ENCODE measurements at regions not wholly inside any gene's neighbourhood (a gene's known extent, or its start where the extent isn't known, plus 50 kb on each side); places are given as distances from the start of the nearest gene placed in this dataset.

- Histone ChIP-seq H3K4me3 (ENCODE audit: low read depth, low read length) (no peak overlapping the region), H3K27me3 (ENCODE audit: insufficient read depth, low read depth, severe bottlenecking) (no peaks in the 10 kb centered on the region), H3K9me3 (ENCODE audit: severe bottlenecking) (no peaks in the 10 kb centered on the region), H3K36me3 (no peaks in the 10 kb centered on the region), H3K27ac (no peak overlapping the region)
- TF ChIP-seq CTCF (IDR thresholded peaks at IDR 0.05; ENCODE audit: low read depth, low read length), result no peak
- DNase-seq, result no peak
Observed at GRCh38 chr6:144796070-144796469, 510.9 kb downstream of the UTRN start.

- no peaks in the 10 kb centered on the region for H3K36me3 ChIP-seq
- no peak overlapping the region for H3K27ac ChIP-seq
- no peaks in the 10 kb centered on the region for H3K27me3 ChIP-seq (ENCODE audit: insufficient read depth, low read depth, severe bottlenecking)
- no peak overlapping the region for H3K4me3 ChIP-seq (ENCODE audit: low read depth, low read length)
- DNase-seq, result no peak
- H3K9me3 ChIP-seq (ENCODE audit: severe bottlenecking), result no peaks in the 10 kb centered on the region
- no peak for TF ChIP-seq CTCF (IDR thresholded peaks at IDR 0.05; ENCODE audit: low read depth, low read length)
Observed at GRCh38 chr6:144797881-144798589, 512.9 kb downstream of the UTRN start.

- DNase-seq, result no peak
- Histone ChIP-seq H3K27me3 (ENCODE audit: insufficient read depth, low read depth, severe bottlenecking) (no peaks in the 10 kb centered on the region), H3K36me3 (no peaks in the 10 kb centered on the region), H3K4me3 (ENCODE audit: low read depth, low read length) (no peak overlapping the region), H3K27ac (no peak overlapping the region), H3K9me3 (ENCODE audit: severe bottlenecking) (no peaks in the 10 kb centered on the region)
- no peak for TF ChIP-seq CTCF (IDR thresholded peaks at IDR 0.05; ENCODE audit: low read depth, low read length)
Observed at GRCh38 chr6:144804246-144804790, 519.2 kb downstream of the UTRN start.

DNA sequence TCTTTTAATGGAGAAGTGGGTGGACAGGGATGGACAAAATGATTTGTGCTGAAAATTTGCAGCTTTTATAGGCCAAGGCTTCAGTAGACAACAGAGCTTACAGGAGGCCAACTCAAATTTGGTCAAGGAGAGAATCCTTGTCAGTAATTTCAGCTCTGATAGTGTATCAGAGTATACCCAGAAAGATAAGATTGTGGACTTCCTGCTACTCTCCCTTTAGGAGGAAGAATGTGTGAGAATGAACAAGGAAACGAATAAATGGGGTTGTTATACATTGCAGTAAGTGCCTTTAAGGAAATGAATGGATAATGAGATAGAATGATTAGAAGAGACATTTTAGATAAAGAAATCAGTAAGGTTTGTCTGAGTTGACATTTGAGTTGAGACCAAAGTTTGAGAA, 519.9 kb downstream of the UTRN start:
- H3K36me3 ChIP-seq, result no peaks in the 10 kb centered on the region
- TF ChIP-seq CTCF (IDR thresholded peaks at IDR 0.05; ENCODE audit: low read depth, low read length), result no peak
- no peak overlapping the region for H3K27ac ChIP-seq
- H3K9me3 ChIP-seq (ENCODE audit: severe bottlenecking), result no peaks in the 10 kb centered on the region
- no peaks in the 10 kb centered on the region for H3K27me3 ChIP-seq (ENCODE audit: insufficient read depth, low read depth, severe bottlenecking)
- no peak overlapping the region for H3K4me3 ChIP-seq (ENCODE audit: low read depth, low read length)
- DNase-seq, result no peak

- no peaks in the 10 kb centered on the region for H3K36me3 ChIP-seq
- H3K9me3 ChIP-seq (ENCODE audit: severe bottlenecking), result no peaks in the 10 kb centered on the region
- no peak for DNase-seq
- H3K27ac ChIP-seq, result no peak overlapping the region
- no peak for TF ChIP-seq CTCF (IDR thresholded peaks at IDR 0.05; ENCODE audit: low read depth, low read length)
- no peaks in the 10 kb centered on the region for H3K27me3 ChIP-seq (ENCODE audit: insufficient read depth, low read depth, severe bottlenecking)
- H3K4me3 ChIP-seq (ENCODE audit: low read depth, low read length), result no peak overlapping the region
Observed at GRCh38 chr6:144806222-144806621, 521.1 kb downstream of the UTRN start.

GRCh38 chr6:144809120-144809519, 524.0 kb downstream of the UTRN start:
- no peak overlapping the region for H3K27ac ChIP-seq
- no peak for DNase-seq
- H3K9me3 ChIP-seq (ENCODE audit: severe bottlenecking), result no peaks in the 10 kb centered on the region
- no peaks in the 10 kb centered on the region for H3K27me3 ChIP-seq (ENCODE audit: insufficient read depth, low read depth, severe bottlenecking)
- H3K36me3 ChIP-seq, result no peaks in the 10 kb centered on the region
- H3K4me3 ChIP-seq (ENCODE audit: low read depth, low read length), result no peak overlapping the region
- no peak for TF ChIP-seq CTCF (IDR thresholded peaks at IDR 0.05; ENCODE audit: low read depth, low read length)

All from WERI-Rb-1 (cell line).